ENCODE measurements at regions not wholly inside any gene's neighbourhood (a gene's known extent, or its start where the extent isn't known, plus 50 kb on each side); places are given as distances from the start of the nearest gene placed in this dataset.

- H3K9ac ChIP-seq (ENCODE audit: insufficient read length), result no peak overlapping the region
- H3K4me3 ChIP-seq, result no peak overlapping the region
- TF ChIP-seq EZH2 (IDR thresholded peaks at IDR 0.05), result no peak
- H3K27ac ChIP-seq, result no peak overlapping the region
- no peaks in the 10 kb centered on the region for H3K36me3 ChIP-seq (ENCODE audit: insufficient read depth, low read length)
- no peak for DNase-seq (ENCODE audit: low read depth, low spot score)
- H3K9me3 ChIP-seq (ENCODE audit: low read depth, low read length), result no peaks in the 10 kb centered on the region
Observed at GRCh38 chr6:219019-219570, 73.2 kb upstream of the DUSP22 start.

- Histone ChIP-seq H3K4me3 (no peak overlapping the region), H3K27ac (no peak overlapping the region), H3K9ac (ENCODE audit: insufficient read length) (no peak overlapping the region), H3K9me3 (ENCODE audit: low read depth, low read length) (no peaks in the 10 kb centered on the region), H3K36me3 (ENCODE audit: insufficient read depth, low read length) (no peaks in the 10 kb centered on the region)
- TF ChIP-seq FOXP2 (optimal IDR thresholded peaks at IDR 0.05; ENCODE audit: control extremely low read depth, extremely low read length, insufficient read depth) (no peak), POLR2AphosphoS5 (IDR thresholded peaks at IDR 0.05; ENCODE audit: borderline replicate concordance, low read depth, low read length) (no peak), EZH2 (IDR thresholded peaks at IDR 0.05) (no peak)
- no peak for DNase-seq (ENCODE audit: low read depth, low spot score)
Observed at GRCh38 chr6:219641-220198, 72.6 kb upstream of the DUSP22 start.

- no peaks in the 10 kb centered on the region for H3K9me3 ChIP-seq (ENCODE audit: low read depth, low read length)
- no peak for DNase-seq (ENCODE audit: low read depth, low spot score)
- no peak overlapping the region for H3K9ac ChIP-seq (ENCODE audit: insufficient read length)
- TF ChIP-seq POLR2AphosphoS5 (IDR thresholded peaks at IDR 0.05; ENCODE audit: borderline replicate concordance, low read depth, low read length) (no peak), EZH2 (IDR thresholded peaks at IDR 0.05) (no peak), FOXP2 (optimal IDR thresholded peaks at IDR 0.05; ENCODE audit: control extremely low read depth, extremely low read length, insufficient read depth) (no peak)
- H3K36me3 ChIP-seq (ENCODE audit: insufficient read depth, low read length), result no peaks in the 10 kb centered on the region
- no peak overlapping the region for H3K4me3 ChIP-seq
- H3K27ac ChIP-seq, result no peak overlapping the region
Observed at GRCh38 chr6:220312-220711, 72.0 kb upstream of the DUSP22 start.

- Histone ChIP-seq H3K9me3 (ENCODE audit: low read depth, low read length) (no peaks in the 10 kb centered on the region), H3K27ac (no peak overlapping the region), H3K9ac (ENCODE audit: insufficient read length) (no peak overlapping the region), H3K36me3 (ENCODE audit: insufficient read depth, low read length) (no peaks in the 10 kb centered on the region), H3K4me3 (no peak overlapping the region)
- DNase-seq (ENCODE audit: low read depth, low spot score), result no peak
- TF ChIP-seq FOXP2 (optimal IDR thresholded peaks at IDR 0.05; ENCODE audit: control extremely low read depth, extremely low read length, insufficient read depth) (no peak), EZH2 (IDR thresholded peaks at IDR 0.05) (no peak), POLR2AphosphoS5 (IDR thresholded peaks at IDR 0.05; ENCODE audit: borderline replicate concordance, low read depth, low read length) (no peak)
Observed at GRCh38 chr6:220721-221475, 71.4 kb upstream of the DUSP22 start.

GRCh38 chr6:221531-222349 is 70.5 kb upstream of the DUSP22 start:
- Histone ChIP-seq H3K27ac (no peak overlapping the region), H3K9ac (ENCODE audit: insufficient read length) (no peak overlapping the region), H3K36me3 (ENCODE audit: insufficient read depth, low read length) (no peaks in the 10 kb centered on the region), H3K9me3 (ENCODE audit: low read depth, low read length) (no peaks in the 10 kb centered on the region), H3K4me3 (no peak overlapping the region)
- TF ChIP-seq POLR2AphosphoS5 (IDR thresholded peaks at IDR 0.05; ENCODE audit: borderline replicate concordance, low read depth, low read length) (no peak), EZH2 (IDR thresholded peaks at IDR 0.05) (no peak)
- no peak for DNase-seq (ENCODE audit: low read depth, low spot score)

GRCh38 chr6:222468-222867 is 69.8 kb upstream of the DUSP22 start:
- Histone ChIP-seq H3K4me3 (no peak overlapping the region), H3K27ac (no peak overlapping the region), H3K9me3 (ENCODE audit: low read depth, low read length) (no peaks in the 10 kb centered on the region), H3K36me3 (ENCODE audit: insufficient read depth, low read length) (no peaks in the 10 kb centered on the region), H3K9ac (ENCODE audit: insufficient read length) (no peak overlapping the region)
- DNase-seq (ENCODE audit: low read depth, low spot score), result no peak
- TF ChIP-seq EZH2 (IDR thresholded peaks at IDR 0.05) (no peak), FOXP2 (optimal IDR thresholded peaks at IDR 0.05; ENCODE audit: control extremely low read depth, extremely low read length, insufficient read depth) (no peak), POLR2AphosphoS5 (IDR thresholded peaks at IDR 0.05; ENCODE audit: borderline replicate concordance, low read depth, low read length) (no peak)

- Histone ChIP-seq H3K9ac (ENCODE audit: insufficient read length) (no peak overlapping the region), H3K36me3 (ENCODE audit: insufficient read depth, low read length) (no peaks in the 10 kb centered on the region), H3K27ac (no peak overlapping the region), H3K9me3 (ENCODE audit: low read depth, low read length) (no peaks in the 10 kb centered on the region), H3K4me3 (no peak overlapping the region)
- DNase-seq (ENCODE audit: low read depth, low spot score), result no peak
- TF ChIP-seq EZH2 (IDR thresholded peaks at IDR 0.05), result no peak
- no peak for TF ChIP-seq POLR2AphosphoS5 (IDR thresholded peaks at IDR 0.05; ENCODE audit: borderline replicate concordance, low read depth, low read length)
- no peak for TF ChIP-seq FOXP2 (optimal IDR thresholded peaks at IDR 0.05; ENCODE audit: control extremely low read depth, extremely low read length, insufficient read depth)
Observed at GRCh38 chr6:223136-223535, 69.2 kb upstream of the DUSP22 start.

GRCh38 chr6:223763-224162 is 68.5 kb upstream of the DUSP22 start:
- no peak for TF ChIP-seq EZH2 (IDR thresholded peaks at IDR 0.05)
- no peak for TF ChIP-seq POLR2AphosphoS5 (IDR thresholded peaks at IDR 0.05; ENCODE audit: borderline replicate concordance, low read depth, low read length)
- TF ChIP-seq FOXP2 (optimal IDR thresholded peaks at IDR 0.05; ENCODE audit: control extremely low read depth, extremely low read length, insufficient read depth), result no peak
- no peak for DNase-seq (ENCODE audit: low read depth, low spot score)
- Histone ChIP-seq H3K36me3 (ENCODE audit: insufficient read depth, low read length) (no peaks in the 10 kb centered on the region), H3K9me3 (ENCODE audit: low read depth, low read length) (no peaks in the 10 kb centered on the region), H3K27ac (no peak overlapping the region), H3K9ac (ENCODE audit: insufficient read length) (no peak overlapping the region), H3K4me3 (no peak overlapping the region)

Measured in SK-N-MC (cell line).